Stimulated activated CD4-positive, alpha-beta T cell treated with anti-CD3 and anti-CD28 coated beads, TNF-alpha, amount 100 ng/mL, for 24 hours (primary cell): ENCODE measurements at regions not wholly inside any gene's neighbourhood (a gene's known extent, or its start where the extent isn't known, plus 50 kb on each side); places are given as distances from the start of the nearest gene placed in this dataset.

ENCODE experiments used
- DNase-seq, 3 experiments: peaks; one replicate each; pipeline ENCODE4 v3.0.0-alpha.2; 2020; ENCODE audit warnings: low read depth in 3 of 3

- DNase-seq: peak in 1 of 3 experiments; percentile 29
These were observed 699.9 kb downstream of the INHBA start for GRCh38 chr7:41002741-41003610.

GRCh38 chr7:41000042-41000441 lies 702.8 kb downstream of the INHBA start:
- no peak for DNase-seq

GRCh38 chr7:40996233-40996677 lies 706.6 kb downstream of the INHBA start:
- no peak for DNase-seq

- no peak for DNase-seq
These were observed 712.0 kb downstream of the INHBA start for GRCh38 chr7:40990841-40991240.

- no peak for DNase-seq
These were observed 715.3 kb downstream of the INHBA start for GRCh38 chr7:40987571-40987970.

GRCh38 chr7:40986351-40986873 lies 716.5 kb downstream of the INHBA start:
- DNase-seq: no peak

GRCh38 chr7:40983111-40983510 lies 719.8 kb downstream of the INHBA start:
- DNase-seq: no peak

GRCh38 chr7:40979296-40979695 lies 723.6 kb downstream of the INHBA start:
- no peak for DNase-seq

- DNase-seq: no peak
These were observed 724.8 kb downstream of the INHBA start for GRCh38 chr7:40978047-40978446.

- DNase-seq: no peak
These were observed 725.4 kb downstream of the INHBA start for GRCh38 chr7:40977533-40977932.

- no peak for DNase-seq
These were observed 730.5 kb downstream of the INHBA start for GRCh38 chr7:40972426-40972825.

GRCh38 chr7:40969641-40970040 lies 733.2 kb downstream of the INHBA start:
- no peak for DNase-seq

GRCh38 chr7:40966693-40967092 lies 736.2 kb downstream of the INHBA start:
- no peak for DNase-seq

- no peak for DNase-seq
These were observed 737.1 kb downstream of the INHBA start for GRCh38 chr7:40965774-40966173.

- no peak for DNase-seq
These were observed 737.9 kb downstream of the INHBA start for GRCh38 chr7:40965016-40965415.

GRCh38 chr7:40964610-40965009 lies 738.3 kb downstream of the INHBA start:
- DNase-seq: no peak

GRCh38 chr7:40959955-40960354 lies 742.9 kb downstream of the INHBA start:
- DNase-seq: no peak

GRCh38 chr7:40948239-40948638 lies 754.7 kb downstream of the INHBA start:
- DNase-seq: no peak

- no peak for DNase-seq
These were observed 755.3 kb downstream of the INHBA start for GRCh38 chr7:40947566-40947965.

GRCh38 chr7:40946549-40946948 lies 756.3 kb downstream of the INHBA start:
- DNase-seq: no peak

- no peak for DNase-seq
These were observed 757.1 kb downstream of the INHBA start for GRCh38 chr7:40945788-40946187.

GRCh38 chr7:40944981-40945585 lies 757.8 kb downstream of the INHBA start:
- DNase-seq: no peak

- DNase-seq: no peak
These were observed 765.0 kb downstream of the INHBA start for GRCh38 chr7:40937879-40938278.
